GM12892 (cell line): ENCODE measurements at regions not wholly inside any gene's neighbourhood (a gene's known extent, or its start where the extent isn't known, plus 50 kb on each side); places are given as distances from the start of the nearest gene placed in this dataset.

ENCODE experiments used
- POLR2A ChIP-seq: IDR thresholded peaks from 2 replicates; pipeline ENCODE4 v1.6.1; 2011; ENCODE audit warnings: low read depth, low read length, control low read depth
- POLR2AphosphoS5 ChIP-seq: IDR thresholded peaks from 2 replicates; pipeline ENCODE4 v1.6.1; 2011; ENCODE audit warnings: low read depth, low read length, control low read depth

DNA sequence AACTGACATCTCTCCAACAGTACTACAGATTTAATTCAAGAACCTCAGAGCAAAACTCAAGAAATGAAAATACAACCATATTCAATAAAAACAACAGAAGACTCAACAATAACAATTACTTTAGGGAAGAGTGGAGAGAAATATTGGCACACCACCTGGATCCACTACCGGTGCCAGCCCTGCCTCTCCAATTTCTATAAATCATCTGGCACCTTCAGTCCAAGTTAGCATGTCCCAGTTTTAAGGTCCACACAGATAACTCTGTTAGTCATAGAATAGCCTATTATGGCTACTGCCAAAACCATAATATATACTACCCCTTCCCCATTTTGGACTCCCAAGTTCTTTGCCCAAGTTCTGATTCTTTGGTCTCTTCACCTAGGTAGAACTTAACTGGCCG, 69.9 kb upstream of the PSMA6 start:
- TF ChIP-seq POLR2A (no peak), POLR2AphosphoS5 (no peak)
